Left ventricle myocardium inferior (tissue), 1 donor: ENCODE measurements at regions not wholly inside any gene's neighbourhood (a gene's known extent, or its start where the extent isn't known, plus 50 kb on each side); places are given as distances from the start of the nearest gene placed in this dataset.

ENCODE experiments used
- DNase-seq: peaks from one replicate; pipeline ENCODE4 v3.0.0-alpha.2; 2020
- H3K27ac ChIP-seq: fragments of 200-600 bp; replicated peaks from 2 replicates; pipeline ENCODE4 v1.8.0; 2021
- H3K27me3 ChIP-seq: fragments of 200-600 bp; 2 replicates; pipeline ENCODE4 v1.8.0; 2021; ENCODE audit warnings: low read depth
- H3K36me3 ChIP-seq: fragments of 200-600 bp; 2 replicates; pipeline ENCODE4 v1.8.0; 2021
- H3K4me1 ChIP-seq: fragments of 200-600 bp; 2 replicates; pipeline ENCODE4 v1.8.0; 2021
- H3K4me3 ChIP-seq: fragments of 200-600 bp; 2 replicates; pipeline ENCODE4 v1.8.0; 2021; ENCODE audit warnings: mild to moderate bottlenecking, moderate library complexity
- H3K9me3 ChIP-seq: fragments of 200-600 bp; replicated peaks from 2 replicates; pipeline ENCODE4 v1.8.0; 2021
- intact Hi-C: fragments of 100-400 bp; cut with micrococcal nuclease; formaldehyde crosslinking; loops from one replicate; pipeline ENCODE4 v1.11.0; 2022
- TF ChIP-seq, protein P1 (sequence below): fragments of 200-600 bp; IDR thresholded peaks from 2 replicates; pipeline ENCODE4 v1.8.0; 2021; ENCODE audit warnings: antibody characterized with exemption, mild to moderate bottlenecking, borderline replicate concordance
- donor health status: DM: no; HTN: yes; CAD: no; lungs with severe emphysema.

DNA sequence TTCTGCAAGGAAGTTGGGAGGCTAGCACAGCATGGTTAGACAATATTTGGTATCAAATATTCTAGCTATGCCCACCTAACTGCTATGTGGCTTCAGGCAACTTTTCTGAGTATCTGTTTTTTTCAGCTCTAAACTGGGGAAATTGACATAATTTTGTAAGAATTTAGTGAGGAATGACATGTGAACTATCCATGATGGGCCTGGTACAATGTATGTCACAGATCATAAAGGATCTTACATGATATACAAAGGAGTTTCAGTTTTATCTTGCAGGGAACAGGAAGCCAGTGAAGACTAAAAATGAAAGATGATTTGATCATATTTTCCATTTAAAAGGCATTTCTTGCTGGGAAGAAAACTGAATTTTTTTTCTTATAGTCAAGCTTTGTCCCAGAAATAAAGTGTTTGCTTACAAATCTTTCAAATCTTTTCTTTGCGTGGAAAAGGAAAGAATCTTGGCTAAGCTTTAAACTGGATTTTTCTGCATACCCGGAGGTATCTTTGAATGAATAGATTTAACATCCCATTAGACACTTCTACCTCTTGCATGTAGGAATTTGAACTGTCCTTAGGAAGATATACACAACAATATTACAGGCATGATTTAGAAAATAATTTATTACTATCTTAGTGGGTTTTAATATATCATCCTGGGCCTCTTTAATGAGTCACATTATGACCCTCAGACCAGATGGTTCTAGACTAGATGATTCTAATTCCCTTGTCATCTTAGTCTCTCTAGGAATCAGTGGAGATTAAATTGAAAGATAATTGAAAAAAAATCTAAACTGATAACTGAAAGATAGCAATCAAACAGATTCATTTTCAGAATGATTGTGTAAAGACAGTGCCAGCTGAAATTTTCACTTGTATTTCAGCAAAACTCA is 436.0 kb upstream of the THBS1 start:
- Histone ChIP-seq H3K27me3 (no peaks in the 10 kb centered on the region), H3K36me3 (no peaks in the 10 kb centered on the region), H3K27ac (no peak overlapping the region), H3K4me3 (no peak overlapping the region), H3K4me1 (peaks cover 9% of the 10 kb centered on the region), H3K9me3 (no peaks in the 10 kb centered on the region)
- TF ChIP-seq, protein P1, sequence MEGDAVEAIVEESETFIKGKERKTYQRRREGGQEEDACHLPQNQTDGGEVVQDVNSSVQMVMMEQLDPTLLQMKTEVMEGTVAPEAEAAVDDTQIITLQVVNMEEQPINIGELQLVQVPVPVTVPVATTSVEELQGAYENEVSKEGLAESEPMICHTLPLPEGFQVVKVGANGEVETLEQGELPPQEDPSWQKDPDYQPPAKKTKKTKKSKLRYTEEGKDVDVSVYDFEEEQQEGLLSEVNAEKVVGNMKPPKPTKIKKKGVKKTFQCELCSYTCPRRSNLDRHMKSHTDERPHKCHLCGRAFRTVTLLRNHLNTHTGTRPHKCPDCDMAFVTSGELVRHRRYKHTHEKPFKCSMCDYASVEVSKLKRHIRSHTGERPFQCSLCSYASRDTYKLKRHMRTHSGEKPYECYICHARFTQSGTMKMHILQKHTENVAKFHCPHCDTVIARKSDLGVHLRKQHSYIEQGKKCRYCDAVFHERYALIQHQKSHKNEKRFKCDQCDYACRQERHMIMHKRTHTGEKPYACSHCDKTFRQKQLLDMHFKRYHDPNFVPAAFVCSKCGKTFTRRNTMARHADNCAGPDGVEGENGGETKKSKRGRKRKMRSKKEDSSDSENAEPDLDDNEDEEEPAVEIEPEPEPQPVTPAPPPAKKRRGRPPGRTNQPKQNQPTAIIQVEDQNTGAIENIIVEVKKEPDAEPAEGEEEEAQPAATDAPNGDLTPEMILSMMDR = no peak
- intact Hi-C loops = no loop called here
- no peak for DNase-seq

DNA sequence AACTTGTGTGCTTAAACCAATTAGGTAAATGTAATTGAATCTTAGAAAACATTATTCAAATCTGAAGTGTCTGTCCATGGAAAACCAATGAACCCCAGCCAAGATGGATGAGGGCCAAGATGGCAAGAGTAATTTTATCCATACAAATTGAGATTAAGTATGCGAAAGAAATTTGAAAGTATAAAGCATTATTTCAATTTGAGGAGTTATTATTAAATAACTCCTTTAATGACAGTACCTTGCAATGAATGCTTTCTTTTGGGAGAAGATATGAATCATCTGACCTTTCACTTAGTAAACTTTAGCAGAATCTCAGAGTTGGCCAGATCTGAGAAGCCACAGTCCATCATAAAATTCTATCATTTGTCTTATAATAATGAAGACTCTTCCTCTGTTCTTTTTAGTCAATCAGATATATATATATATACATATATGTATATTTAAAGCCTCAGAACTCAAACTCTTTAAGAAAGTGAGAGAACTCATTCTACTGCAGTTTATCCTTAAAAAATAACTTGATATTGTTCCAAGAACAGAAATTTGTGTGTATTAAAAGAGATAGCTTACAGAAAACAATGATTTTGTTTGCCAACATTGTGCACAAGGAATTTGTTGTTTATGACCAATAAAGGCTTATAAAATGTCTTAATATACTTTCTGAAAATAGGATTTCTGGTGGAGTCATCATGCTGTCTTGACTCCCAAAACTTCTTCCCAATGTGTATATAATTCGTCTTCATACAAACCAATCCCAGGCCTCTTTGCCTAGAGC is 434.8 kb upstream of the THBS1 start:
- DNase-seq = no peak
- TF ChIP-seq, protein P1 = no peak
- Histone ChIP-seq H3K27me3 (no peaks in the 10 kb centered on the region), H3K36me3 (no peaks in the 10 kb centered on the region), H3K4me1 (no peaks in the 10 kb centered on the region), H3K9me3 (no peaks in the 10 kb centered on the region), H3K27ac (no peak overlapping the region), H3K4me3 (no peak overlapping the region)
- intact Hi-C loops = no loop called here

DNA sequence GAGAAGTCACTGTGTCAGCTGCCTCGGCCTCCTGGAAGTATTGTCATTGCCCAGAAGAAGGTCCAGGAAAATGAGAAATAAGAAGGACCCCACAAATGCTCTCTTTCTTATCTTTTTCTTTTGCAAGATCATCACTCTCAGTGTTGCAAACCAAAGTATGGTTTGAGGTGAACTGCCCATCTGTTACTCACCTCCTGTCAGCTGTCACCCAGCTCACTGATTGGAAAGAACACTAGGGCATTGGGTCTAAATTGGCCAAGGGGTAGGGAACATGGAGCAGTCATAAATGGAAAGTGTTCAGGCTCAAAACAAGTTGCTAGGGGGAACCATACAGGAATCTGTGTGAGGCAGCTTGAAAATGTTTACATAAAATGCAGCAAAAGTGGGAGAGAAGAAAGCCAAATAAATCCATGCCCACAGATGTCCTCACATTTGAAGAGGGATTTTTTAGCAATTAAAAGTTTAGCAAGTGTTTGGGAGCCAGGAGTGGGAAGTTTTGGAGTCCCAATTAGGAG is 431.2 kb upstream of the THBS1 start:
- TF ChIP-seq, protein P1 = no peak
- intact Hi-C loops = no loop called here
- no peaks in the 10 kb centered on the region for H3K9me3 ChIP-seq
- H3K36me3 ChIP-seq = no peaks in the 10 kb centered on the region
- no peaks in the 10 kb centered on the region for H3K27me3 ChIP-seq
- no peak for DNase-seq
- H3K4me1 ChIP-seq = no peaks in the 10 kb centered on the region
- no peak overlapping the region for H3K4me3 ChIP-seq
- no peak overlapping the region for H3K27ac ChIP-seq

DNA sequence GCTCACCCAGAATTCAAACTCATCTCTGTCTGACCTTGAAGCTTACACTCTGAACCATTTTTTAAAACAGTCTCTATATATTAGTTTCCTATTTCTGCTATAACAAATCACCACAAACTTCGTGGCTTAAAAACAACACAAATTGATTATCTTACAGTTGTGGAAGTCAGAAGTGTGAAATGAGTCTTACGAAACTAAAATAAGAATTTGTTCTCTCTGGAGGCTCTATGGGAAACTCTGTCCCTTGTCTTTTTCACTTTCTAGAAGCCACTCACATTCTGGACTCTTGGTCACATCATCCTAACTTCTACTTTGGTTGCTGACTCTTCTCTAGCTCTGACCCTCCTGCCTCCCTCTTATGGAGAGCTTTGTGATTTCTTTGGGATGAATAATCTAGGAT is 429.3 kb upstream of the THBS1 start:
- TF ChIP-seq, protein P1 = no peak
- H3K4me3 ChIP-seq = no peak overlapping the region
- intact Hi-C loops = no loop called here
- no peak overlapping the region for H3K27ac ChIP-seq
- no peaks in the 10 kb centered on the region for H3K4me1 ChIP-seq
- no peaks in the 10 kb centered on the region for H3K36me3 ChIP-seq
- DNase-seq = no peak
- no peaks in the 10 kb centered on the region for H3K27me3 ChIP-seq
- H3K9me3 ChIP-seq = no peaks in the 10 kb centered on the region

DNA sequence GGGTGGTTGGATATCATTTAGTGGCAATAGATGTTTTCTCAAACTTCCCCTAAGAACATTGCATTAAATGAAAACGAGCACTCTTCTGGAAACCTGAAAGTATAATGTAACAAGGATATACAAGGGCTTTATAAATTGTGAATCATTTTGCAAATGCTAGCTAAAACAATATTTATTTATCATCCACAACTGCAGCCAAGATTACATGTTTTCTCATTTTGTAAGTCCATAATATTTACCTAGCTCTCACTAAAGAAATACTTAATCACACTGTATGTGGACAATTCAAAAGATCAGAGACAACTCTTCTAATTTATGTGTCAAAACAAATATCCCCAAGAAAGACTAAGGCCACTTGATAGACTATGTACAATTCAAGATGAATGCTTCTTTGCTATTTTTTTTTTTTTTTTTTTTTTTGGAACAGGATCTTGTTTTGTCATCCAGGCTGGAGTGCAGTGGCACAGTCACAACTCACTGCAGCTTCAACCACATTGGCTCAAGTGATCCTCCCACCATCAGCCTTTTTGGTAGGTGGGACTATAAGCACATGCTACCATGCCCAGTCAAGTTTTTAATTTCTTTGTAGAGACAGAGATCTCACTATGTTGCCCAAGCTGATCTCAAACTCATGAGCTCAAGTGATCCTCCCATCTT is 427.7 kb upstream of the THBS1 start:
- TF ChIP-seq, protein P1 = no peak

More for the DNA sequence above, 427.7 kb upstream of the THBS1 start:
- Histone ChIP-seq H3K36me3 (no peaks in the 10 kb centered on the region), H3K27me3 (no peaks in the 10 kb centered on the region), H3K4me1 (no peaks in the 10 kb centered on the region), H3K4me3 (no peak overlapping the region), H3K27ac (no peak overlapping the region), H3K9me3 (no peaks in the 10 kb centered on the region)
- intact Hi-C loops = no loop called here
- DNase-seq = no peak
